ENCODE measurements at regions not wholly inside any gene's neighbourhood (a gene's known extent, or its start where the extent isn't known, plus 50 kb on each side); places are given as distances from the start of the nearest gene placed in this dataset.

DNA sequence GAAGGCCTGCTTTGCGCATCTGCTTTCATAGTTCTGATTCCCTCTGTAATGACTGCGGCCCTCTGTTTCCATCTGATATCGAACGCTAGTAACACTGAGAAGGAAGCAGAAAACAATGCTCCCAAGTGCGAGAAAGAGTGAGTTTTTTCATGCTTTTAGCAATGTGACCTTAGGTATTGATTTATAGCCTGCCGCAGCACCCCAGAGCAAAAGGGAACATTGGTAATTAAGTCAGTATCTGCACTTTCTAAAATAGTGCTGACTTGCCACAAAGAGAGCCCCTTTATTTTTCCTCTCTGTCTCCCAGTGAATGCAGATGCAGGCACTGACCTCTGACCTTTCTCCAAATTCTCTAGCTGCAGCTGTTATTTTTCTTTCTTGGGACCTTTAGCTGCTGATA is 129.8 kb downstream of the HDGFL1 start:
- Histone ChIP-seq H3K9ac (ENCODE audit: low read length) (no peak overlapping the region), H3K9me3 (ENCODE audit: control insufficient read depth in 1 of 2, insufficient read depth in 1 of 2, low read depth in 1 of 2, low read length in 2 of 2) (no peaks in the 10 kb centered on the region), H2AFZ (ENCODE audit: low read depth, low read length, poor library complexity, severe bottlenecking) (no peak overlapping the region), H3K27me3 (ENCODE audit: insufficient read depth, low read length) (no peaks in the 10 kb centered on the region), H3K79me2 (ENCODE audit: insufficient read depth, low read length) (no peaks in the 10 kb centered on the region), H3K9me2 (ENCODE audit: insufficient read depth) (no peaks in the 10 kb centered on the region), H4K20me1 (ENCODE audit: insufficient read depth) (no peaks in the 10 kb centered on the region), H3K36me3 (ENCODE audit: control insufficient read depth in 1 of 2, insufficient read depth in 2 of 2, low read length in 2 of 2) (no peaks in the 10 kb centered on the region), H3K4me3 (replicated peaks in 1 of 2; ENCODE audit: low read depth in 1 of 2, low read length in 2 of 2) (no peak overlapping the region), H3K4me1 (ENCODE audit: control insufficient read depth in 1 of 2, insufficient read depth in 2 of 2, low read length in 2 of 2) (no peaks in the 10 kb centered on the region), H3K4me2 (ENCODE audit: low read length) (no peak overlapping the region), H3K27ac (ENCODE audit: low read depth, low read length) (no peak overlapping the region)
- no TSS peak for BruUV-seq (replicated peaks)
- no peak for DNase-seq (ENCODE audit: low read depth, low spot score)
- ATAC-seq = no peak
- ChIA-PET CTCF (no interaction called here), POLR2A (no interaction called here), RAD21 (ENCODE audit: low non-redundant PET in 1 of 2, low total read pairs in 2 of 2, uncharacterized antibody in 2 of 2, unreplicated experiment in 2 of 2) (no interaction called here)
- intact Hi-C loops (cut with micrococcal nuclease) = no loop called here
- no peak for TF ChIP-seq TCF7L2 (IDR thresholded peaks at IDR 0.05; ENCODE audit: borderline replicate concordance, extremely low read depth, insufficient read depth, insufficient read length)
- no peak for TF ChIP-seq CEBPB (IDR thresholded peaks at IDR 0.05; ENCODE audit: low read depth)

DNA sequence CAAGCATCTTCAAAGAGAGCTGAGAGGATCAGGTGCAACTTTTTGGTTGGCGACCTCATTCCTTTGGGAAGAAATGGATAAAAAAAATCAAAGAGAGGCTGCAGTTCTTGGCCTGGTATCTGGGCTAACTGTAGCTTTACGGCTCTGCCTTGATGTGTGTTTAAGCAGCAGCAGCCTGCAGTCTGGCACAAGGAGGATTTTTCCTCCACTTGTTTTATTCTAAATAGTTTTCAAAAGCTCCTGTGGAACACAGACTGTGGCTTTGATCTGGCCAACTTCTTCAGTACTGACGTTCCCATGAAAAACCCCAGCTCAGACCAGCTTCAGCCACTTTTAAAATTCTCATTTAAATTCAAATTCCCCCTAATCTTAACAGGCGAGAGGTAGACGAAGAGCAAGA is 137.3 kb downstream of the HDGFL1 start:
- RAD21 ChIA-PET (ENCODE audit: low non-redundant PET in 1 of 2, low total read pairs in 2 of 2, uncharacterized antibody in 2 of 2, unreplicated experiment in 2 of 2) = no interaction called here
- Histone ChIP-seq H3K4me2 (ENCODE audit: low read length) (no peak overlapping the region), H3K9ac (ENCODE audit: low read length) (no peak overlapping the region), H3K27ac (ENCODE audit: low read depth, low read length) (no peak overlapping the region), H3K27me3 (ENCODE audit: insufficient read depth, low read length) (no peaks in the 10 kb centered on the region), H3K36me3 (ENCODE audit: control insufficient read depth in 1 of 2, insufficient read depth in 2 of 2, low read length in 2 of 2) (no peaks in the 10 kb centered on the region), H4K20me1 (ENCODE audit: insufficient read depth) (no peaks in the 10 kb centered on the region), H3K9me3 (ENCODE audit: control insufficient read depth in 1 of 2, insufficient read depth in 1 of 2, low read depth in 1 of 2, low read length in 2 of 2) (no peaks in the 10 kb centered on the region; a peak in 1 of 4 replicates), H3K4me3 (replicated peaks in 1 of 2; ENCODE audit: low read depth in 1 of 2, low read length in 2 of 2) (no peak overlapping the region), H3K4me1 (ENCODE audit: control insufficient read depth in 1 of 2, insufficient read depth in 2 of 2, low read length in 2 of 2) (no peaks in the 10 kb centered on the region), H2AFZ (ENCODE audit: low read depth, low read length, poor library complexity, severe bottlenecking) (no peak overlapping the region), H3K9me2 (ENCODE audit: insufficient read depth) (no peaks in the 10 kb centered on the region), H3K79me2 (ENCODE audit: insufficient read depth, low read length) (no peaks in the 10 kb centered on the region)
- BruUV-seq (replicated peaks) = no TSS peak
- CTCF ChIA-PET = no interaction called here
- ATAC-seq = no peak
- intact Hi-C loops (cut with micrococcal nuclease) = no loop called here
- no peak for DNase-seq (ENCODE audit: low read depth, low spot score)
- POLR2A ChIA-PET = no interaction called here
- TF ChIP-seq, protein P1, sequence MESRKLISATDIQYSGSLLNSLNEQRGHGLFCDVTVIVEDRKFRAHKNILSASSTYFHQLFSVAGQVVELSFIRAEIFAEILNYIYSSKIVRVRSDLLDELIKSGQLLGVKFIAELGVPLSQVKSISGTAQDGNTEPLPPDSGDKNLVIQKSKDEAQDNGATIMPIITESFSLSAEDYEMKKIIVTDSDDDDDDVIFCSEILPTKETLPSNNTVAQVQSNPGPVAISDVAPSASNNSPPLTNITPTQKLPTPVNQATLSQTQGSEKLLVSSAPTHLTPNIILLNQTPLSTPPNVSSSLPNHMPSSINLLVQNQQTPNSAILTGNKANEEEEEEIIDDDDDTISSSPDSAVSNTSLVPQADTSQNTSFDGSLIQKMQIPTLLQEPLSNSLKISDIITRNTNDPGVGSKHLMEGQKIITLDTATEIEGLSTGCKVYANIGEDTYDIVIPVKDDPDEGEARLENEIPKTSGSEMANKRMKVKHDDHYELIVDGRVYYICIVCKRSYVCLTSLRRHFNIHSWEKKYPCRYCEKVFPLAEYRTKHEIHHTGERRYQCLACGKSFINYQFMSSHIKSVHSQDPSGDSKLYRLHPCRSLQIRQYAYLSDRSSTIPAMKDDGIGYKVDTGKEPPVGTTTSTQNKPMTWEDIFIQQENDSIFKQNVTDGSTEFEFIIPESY (IDR thresholded peaks at IDR 0.05; ENCODE audit: extremely low read depth, insufficient replicate concordance, low read length) = no peak
- no peak for TF ChIP-seq ELF1 (IDR thresholded peaks at IDR 0.05; ENCODE audit: borderline replicate concordance, low read depth)
- no peak for TF ChIP-seq TCF7L2 (IDR thresholded peaks at IDR 0.05; ENCODE audit: borderline replicate concordance, extremely low read depth, insufficient read depth, insufficient read length)
- TF ChIP-seq, protein P2, sequence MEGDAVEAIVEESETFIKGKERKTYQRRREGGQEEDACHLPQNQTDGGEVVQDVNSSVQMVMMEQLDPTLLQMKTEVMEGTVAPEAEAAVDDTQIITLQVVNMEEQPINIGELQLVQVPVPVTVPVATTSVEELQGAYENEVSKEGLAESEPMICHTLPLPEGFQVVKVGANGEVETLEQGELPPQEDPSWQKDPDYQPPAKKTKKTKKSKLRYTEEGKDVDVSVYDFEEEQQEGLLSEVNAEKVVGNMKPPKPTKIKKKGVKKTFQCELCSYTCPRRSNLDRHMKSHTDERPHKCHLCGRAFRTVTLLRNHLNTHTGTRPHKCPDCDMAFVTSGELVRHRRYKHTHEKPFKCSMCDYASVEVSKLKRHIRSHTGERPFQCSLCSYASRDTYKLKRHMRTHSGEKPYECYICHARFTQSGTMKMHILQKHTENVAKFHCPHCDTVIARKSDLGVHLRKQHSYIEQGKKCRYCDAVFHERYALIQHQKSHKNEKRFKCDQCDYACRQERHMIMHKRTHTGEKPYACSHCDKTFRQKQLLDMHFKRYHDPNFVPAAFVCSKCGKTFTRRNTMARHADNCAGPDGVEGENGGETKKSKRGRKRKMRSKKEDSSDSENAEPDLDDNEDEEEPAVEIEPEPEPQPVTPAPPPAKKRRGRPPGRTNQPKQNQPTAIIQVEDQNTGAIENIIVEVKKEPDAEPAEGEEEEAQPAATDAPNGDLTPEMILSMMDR (IDR thresholded peaks at IDR 0.05 in 2 of 3, conservative IDR thresholded peaks at IDR 0.05 in 1 of 3; ENCODE audit: borderline replicate concordance in 1 of 3, insufficient read depth in 1 of 3, low read depth in 2 of 3, low read length in 2 of 3) = no peak
- no peak for TF ChIP-seq EZH2phosphoT487 (IDR thresholded peaks at IDR 0.05; ENCODE audit: borderline replicate concordance)
- TF ChIP-seq, protein P3, sequence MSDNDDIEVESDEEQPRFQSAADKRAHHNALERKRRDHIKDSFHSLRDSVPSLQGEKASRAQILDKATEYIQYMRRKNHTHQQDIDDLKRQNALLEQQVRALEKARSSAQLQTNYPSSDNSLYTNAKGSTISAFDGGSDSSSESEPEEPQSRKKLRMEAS (IDR thresholded peaks at IDR 0.05) = no peak
- TF ChIP-seq EZH2 (IDR thresholded peaks at IDR 0.05) = no peak
- no peak for TF ChIP-seq POLR2A (IDR thresholded peaks at IDR 0.05; ENCODE audit: borderline replicate concordance, extremely low read depth, insufficient read depth, insufficient read length)
- no peak for TF ChIP-seq EGR1 (IDR thresholded peaks at IDR 0.05; ENCODE audit: low read depth)
- no peak for TF ChIP-seq ZFX (IDR thresholded peaks at IDR 0.05)
- TF ChIP-seq RAD21 (IDR thresholded peaks at IDR 0.05; ENCODE audit: low read depth) = no peak
- TF ChIP-seq SP1 (IDR thresholded peaks at IDR 0.05; ENCODE audit: low read depth) = no peak
- TF ChIP-seq, protein P4, sequence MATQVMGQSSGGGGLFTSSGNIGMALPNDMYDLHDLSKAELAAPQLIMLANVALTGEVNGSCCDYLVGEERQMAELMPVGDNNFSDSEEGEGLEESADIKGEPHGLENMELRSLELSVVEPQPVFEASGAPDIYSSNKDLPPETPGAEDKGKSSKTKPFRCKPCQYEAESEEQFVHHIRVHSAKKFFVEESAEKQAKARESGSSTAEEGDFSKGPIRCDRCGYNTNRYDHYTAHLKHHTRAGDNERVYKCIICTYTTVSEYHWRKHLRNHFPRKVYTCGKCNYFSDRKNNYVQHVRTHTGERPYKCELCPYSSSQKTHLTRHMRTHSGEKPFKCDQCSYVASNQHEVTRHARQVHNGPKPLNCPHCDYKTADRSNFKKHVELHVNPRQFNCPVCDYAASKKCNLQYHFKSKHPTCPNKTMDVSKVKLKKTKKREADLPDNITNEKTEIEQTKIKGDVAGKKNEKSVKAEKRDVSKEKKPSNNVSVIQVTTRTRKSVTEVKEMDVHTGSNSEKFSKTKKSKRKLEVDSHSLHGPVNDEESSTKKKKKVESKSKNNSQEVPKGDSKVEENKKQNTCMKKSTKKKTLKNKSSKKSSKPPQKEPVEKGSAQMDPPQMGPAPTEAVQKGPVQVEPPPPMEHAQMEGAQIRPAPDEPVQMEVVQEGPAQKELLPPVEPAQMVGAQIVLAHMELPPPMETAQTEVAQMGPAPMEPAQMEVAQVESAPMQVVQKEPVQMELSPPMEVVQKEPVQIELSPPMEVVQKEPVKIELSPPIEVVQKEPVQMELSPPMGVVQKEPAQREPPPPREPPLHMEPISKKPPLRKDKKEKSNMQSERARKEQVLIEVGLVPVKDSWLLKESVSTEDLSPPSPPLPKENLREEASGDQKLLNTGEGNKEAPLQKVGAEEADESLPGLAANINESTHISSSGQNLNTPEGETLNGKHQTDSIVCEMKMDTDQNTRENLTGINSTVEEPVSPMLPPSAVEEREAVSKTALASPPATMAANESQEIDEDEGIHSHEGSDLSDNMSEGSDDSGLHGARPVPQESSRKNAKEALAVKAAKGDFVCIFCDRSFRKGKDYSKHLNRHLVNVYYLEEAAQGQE (IDR thresholded peaks at IDR 0.05; ENCODE audit: low read depth) = no peak
